ENCODE measurements at regions not wholly inside any gene's neighbourhood (a gene's known extent, or its start where the extent isn't known, plus 50 kb on each side); places are given as distances from the start of the nearest gene placed in this dataset.

DNA sequence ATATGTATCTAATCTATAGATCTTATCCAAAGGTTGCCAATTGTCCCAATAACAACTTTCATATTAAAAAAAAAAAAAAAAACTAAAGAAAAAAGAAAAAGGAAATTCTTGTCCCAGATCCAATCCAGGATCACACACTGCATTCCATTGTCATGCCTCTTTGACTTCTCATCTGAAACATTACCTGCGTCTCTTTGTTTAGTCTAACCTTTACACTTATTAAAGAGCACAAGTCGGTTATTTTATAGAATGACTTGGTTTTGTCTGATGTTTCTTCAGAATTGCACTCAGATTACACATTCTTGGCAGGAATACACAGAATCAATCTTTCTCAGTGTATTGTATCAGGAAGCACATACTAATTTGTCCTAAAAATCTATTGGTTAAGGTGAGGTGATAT lies 392.5 kb upstream of the KLHL29 start:
- H3K4me3 ChIP-seq (ENCODE audit: low read depth, low read length), result no peak overlapping the region
- TF ChIP-seq, protein P1, sequence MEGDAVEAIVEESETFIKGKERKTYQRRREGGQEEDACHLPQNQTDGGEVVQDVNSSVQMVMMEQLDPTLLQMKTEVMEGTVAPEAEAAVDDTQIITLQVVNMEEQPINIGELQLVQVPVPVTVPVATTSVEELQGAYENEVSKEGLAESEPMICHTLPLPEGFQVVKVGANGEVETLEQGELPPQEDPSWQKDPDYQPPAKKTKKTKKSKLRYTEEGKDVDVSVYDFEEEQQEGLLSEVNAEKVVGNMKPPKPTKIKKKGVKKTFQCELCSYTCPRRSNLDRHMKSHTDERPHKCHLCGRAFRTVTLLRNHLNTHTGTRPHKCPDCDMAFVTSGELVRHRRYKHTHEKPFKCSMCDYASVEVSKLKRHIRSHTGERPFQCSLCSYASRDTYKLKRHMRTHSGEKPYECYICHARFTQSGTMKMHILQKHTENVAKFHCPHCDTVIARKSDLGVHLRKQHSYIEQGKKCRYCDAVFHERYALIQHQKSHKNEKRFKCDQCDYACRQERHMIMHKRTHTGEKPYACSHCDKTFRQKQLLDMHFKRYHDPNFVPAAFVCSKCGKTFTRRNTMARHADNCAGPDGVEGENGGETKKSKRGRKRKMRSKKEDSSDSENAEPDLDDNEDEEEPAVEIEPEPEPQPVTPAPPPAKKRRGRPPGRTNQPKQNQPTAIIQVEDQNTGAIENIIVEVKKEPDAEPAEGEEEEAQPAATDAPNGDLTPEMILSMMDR (IDR thresholded peaks at IDR 0.05; ENCODE audit: low read depth, low read length), result no peak

DNA sequence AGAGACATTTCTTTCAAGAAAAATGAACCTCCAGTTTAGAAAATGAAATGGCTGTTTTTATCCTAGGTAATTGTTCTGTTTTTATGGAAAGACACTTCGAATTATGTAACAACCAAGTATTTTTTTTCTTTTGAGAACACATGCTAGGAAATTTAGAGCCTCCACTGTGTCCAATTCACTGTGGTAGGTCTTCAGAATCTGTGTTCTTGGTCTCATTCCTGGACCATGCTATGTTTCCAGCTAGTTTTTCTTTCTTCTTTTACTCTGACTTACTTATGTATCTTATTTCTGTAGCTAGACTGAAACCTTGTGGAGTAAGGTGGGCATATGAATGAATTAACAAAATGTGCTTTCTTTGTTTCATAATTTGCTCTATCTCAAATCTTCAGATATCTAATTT lies 391.7 kb upstream of the KLHL29 start:
- TF ChIP-seq, protein P1 (IDR thresholded peaks at IDR 0.05; ENCODE audit: low read depth, low read length), result no peak
- H3K4me3 ChIP-seq (ENCODE audit: low read depth, low read length), result no peak overlapping the region

DNA sequence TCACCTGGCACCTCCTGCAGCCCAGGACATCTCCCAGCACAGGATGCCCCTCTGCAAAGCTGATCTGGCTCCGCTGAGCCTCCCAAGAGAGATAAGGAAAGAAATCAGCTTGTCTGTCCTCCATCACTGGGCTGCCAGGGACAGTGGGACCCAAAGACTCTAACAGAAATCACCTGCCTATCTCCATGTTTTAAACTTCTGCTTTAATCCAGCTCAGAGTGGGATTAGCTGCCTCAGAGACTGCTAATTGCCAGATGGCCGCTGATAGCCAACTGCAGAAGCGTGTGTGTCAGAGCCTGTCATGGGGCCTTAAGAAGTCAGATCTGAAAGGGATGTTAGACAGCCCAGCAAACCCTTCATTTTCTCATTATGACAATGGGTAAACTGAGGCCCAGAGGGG lies 389.4 kb upstream of the KLHL29 start:
- no peak overlapping the region for H3K4me3 ChIP-seq (ENCODE audit: low read depth, low read length)
- TF ChIP-seq, protein P1 (IDR thresholded peaks at IDR 0.05; ENCODE audit: low read depth, low read length), result no peak

DNA sequence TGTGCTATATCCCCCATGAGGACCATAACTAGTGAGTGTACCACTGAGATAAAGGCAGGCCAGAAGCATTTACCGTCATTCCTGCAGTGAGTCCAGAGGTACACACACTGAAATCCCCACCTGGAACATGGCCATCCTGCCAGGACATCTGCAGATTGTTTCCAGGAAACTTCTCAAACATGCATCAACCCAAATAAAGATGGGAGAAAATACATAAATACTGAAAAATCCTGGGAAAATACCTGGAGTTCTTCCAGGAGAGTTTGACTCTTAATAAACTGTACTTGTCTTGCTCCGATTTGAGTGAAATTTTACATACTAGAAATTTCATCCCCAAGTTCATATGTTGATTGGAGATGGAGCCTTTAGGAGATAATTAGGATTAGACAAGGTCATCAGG lies 388.1 kb upstream of the KLHL29 start:
- TF ChIP-seq, protein P1 (IDR thresholded peaks at IDR 0.05; ENCODE audit: low read depth, low read length), result no peak
- no peak overlapping the region for H3K4me3 ChIP-seq (ENCODE audit: low read depth, low read length)

DNA sequence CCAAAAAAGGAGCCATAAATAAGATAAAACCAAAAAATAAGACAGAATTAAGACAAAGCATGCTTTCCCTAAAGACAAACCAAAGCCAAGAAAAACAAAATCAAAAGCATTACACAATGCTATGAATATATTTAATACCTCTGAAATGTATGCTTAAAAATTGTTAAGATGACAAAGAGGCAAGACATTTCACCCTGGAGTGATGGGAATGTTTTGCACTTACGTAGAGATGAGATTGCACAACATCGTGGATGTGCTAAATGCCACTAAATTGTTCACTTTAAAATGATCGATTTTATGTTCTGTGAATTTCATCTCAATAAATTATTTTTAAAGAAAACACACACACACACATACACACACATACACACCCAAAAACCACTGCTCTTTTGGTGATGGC lies 386.6 kb upstream of the KLHL29 start:
- H3K4me3 ChIP-seq (ENCODE audit: low read depth, low read length), result no peak overlapping the region
- TF ChIP-seq, protein P1 (IDR thresholded peaks at IDR 0.05; ENCODE audit: low read depth, low read length), result no peak

DNA sequence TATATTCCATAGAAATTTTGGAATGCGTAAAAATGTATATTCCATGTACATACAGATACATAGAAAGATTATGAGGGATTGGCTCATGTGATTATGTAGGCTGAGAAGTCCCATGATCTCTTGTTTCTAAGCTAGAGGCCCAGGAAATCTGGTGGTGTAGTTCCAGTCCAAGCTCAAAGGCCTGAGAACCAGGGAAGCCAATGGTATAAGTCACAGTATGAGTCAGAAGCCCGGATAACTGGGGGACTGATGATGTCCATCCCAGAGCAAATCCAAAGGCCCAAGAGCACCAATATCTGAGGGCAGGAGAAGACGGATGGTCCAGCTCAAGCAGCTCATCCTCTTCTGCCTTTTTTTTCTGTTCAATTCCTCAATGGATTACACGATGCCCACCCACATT lies 385.0 kb upstream of the KLHL29 start:
- no peak overlapping the region for H3K4me3 ChIP-seq (ENCODE audit: low read depth, low read length)
- TF ChIP-seq, protein P1 (IDR thresholded peaks at IDR 0.05; ENCODE audit: low read depth, low read length), result no peak

DNA sequence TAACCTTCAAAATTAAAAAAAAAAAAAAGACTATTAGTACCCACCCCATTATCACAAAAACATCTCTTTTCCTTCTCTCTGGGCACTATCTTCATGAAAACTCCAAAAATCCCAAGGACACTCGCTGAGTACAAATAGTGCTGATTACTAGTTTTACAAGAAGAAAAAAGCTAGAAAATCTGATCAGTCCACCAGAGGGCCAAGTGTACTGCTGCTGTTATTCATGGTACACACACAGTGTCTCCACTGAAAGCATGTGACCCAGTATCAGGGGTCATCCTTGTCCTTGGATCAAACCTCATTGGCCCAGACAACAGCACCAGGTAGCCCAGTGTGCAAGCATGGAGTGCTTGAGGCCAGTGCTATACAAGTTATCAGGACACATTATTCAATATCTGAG lies 382.7 kb upstream of the KLHL29 start:
- TF ChIP-seq, protein P1 (IDR thresholded peaks at IDR 0.05; ENCODE audit: low read depth, low read length), result no peak
- H3K4me3 ChIP-seq (ENCODE audit: low read depth, low read length), result no peak overlapping the region
